IMR-90 (cell line): ENCODE measurements at regions not wholly inside any gene's neighbourhood (a gene's known extent, or its start where the extent isn't known, plus 50 kb on each side); places are given as distances from the start of the nearest gene placed in this dataset.

Experiments
- ATAC-seq: fragments of 200-7000 bp; cut with Tn5 transposase; 2 replicates; pipeline ENCODE4 v1.9.1; 2020; ENCODE audit warnings: low read depth, mild to moderate bottlenecking, moderate library complexity
- BruUV-seq: library from RNA; stranded (reverse); fragments of 400-500 nt; replicated peaks from 2 replicates; lab custom pipeline; 2021; lab: Mats Ljungman, UMichigan
- CTCF ChIA-PET: fragments of 300-600 bp; formaldehyde crosslinking; extraction: SDS; loops from one replicate; lab custom pipeline; 2021; ENCODE audit warnings: antibody characterized with exemption; lab: Yijun Ruan, JAX
- POLR2A ChIA-PET: fragments of 300-600 bp; sonication (Branson Sonifier 250); formaldehyde crosslinking; loops from one replicate; lab custom pipeline; 2022; ENCODE audit warnings: antibody characterized with exemption; ENCODE audit not compliant: unreplicated experiment; lab: Charles Lee
- DNase-seq: peaks from one replicate; pipeline ENCODE4 v3.0.0; 2013
- H2AFZ ChIP-seq: replicated peaks from 2 replicates; pipeline ENCODE3; 2013; ENCODE audit warnings: low read length, mild to moderate bottlenecking; ENCODE audit not compliant: poor library complexity
- H2AK5ac ChIP-seq: 2 replicates; pipeline ENCODE4 v1.6.1; 2013; ENCODE audit warnings: low read depth, low read length, inconsistent platforms
- H2AK9ac ChIP-seq: replicated peaks from 2 replicates; pipeline ENCODE3; 2013; ENCODE audit warnings: mild to moderate bottlenecking, low read depth, low read length, moderate library complexity; ENCODE audit not compliant: poor library complexity
- H2BK120ac ChIP-seq: 2 replicates; pipeline ENCODE4 v1.6.1; 2013; ENCODE audit warnings: low read depth, low read length, inconsistent platforms
- H2BK15ac ChIP-seq: 3 replicates; pipeline ENCODE4 v1.6.1; 2013; ENCODE audit warnings: low read depth, low read length, inconsistent platforms
- H2BK20ac ChIP-seq: 2 replicates; pipeline ENCODE4 v1.6.1; 2013; ENCODE audit warnings: low read depth, mild to moderate bottlenecking, inconsistent platforms, low read length, moderate library complexity
- H2BK5ac ChIP-seq: 2 replicates; pipeline ENCODE4 v1.6.1; 2013; ENCODE audit warnings: mild to moderate bottlenecking, low read depth, low read length, inconsistent platforms; ENCODE audit not compliant: poor library complexity, severe bottlenecking
- H3K14ac ChIP-seq: replicated peaks from 2 replicates; pipeline ENCODE4 v1.6.1; 2013; ENCODE audit warnings: low read depth, low read length, inconsistent platforms
- H3K18ac ChIP-seq: 2 replicates; pipeline ENCODE4 v1.6.1; 2013; ENCODE audit warnings: low read depth, low read length, control low read depth
- H3K23ac ChIP-seq: 2 replicates; pipeline ENCODE4 v1.6.1; 2013; ENCODE audit warnings: low read depth, low read length, inconsistent platforms
- H3K27ac ChIP-seq: 2 replicates; pipeline ENCODE4 v1.5.1; 2013; ENCODE audit warnings: mild to moderate bottlenecking, control low read depth, low read length; ENCODE audit not compliant: insufficient read depth
- H3K27me3 ChIP-seq: 2 replicates; pipeline ENCODE4 v1.6.1; 2013; ENCODE audit warnings: low read length; ENCODE audit not compliant: control insufficient read depth, insufficient read depth
- H3K36me3 ChIP-seq: 2 replicates; pipeline ENCODE4 v1.6.1; 2013; ENCODE audit warnings: low read length, mixed read lengths; ENCODE audit not compliant: control insufficient read depth, insufficient read depth
- H3K4ac ChIP-seq: 2 replicates; pipeline ENCODE4 v1.6.1; 2013; ENCODE audit warnings: low read depth, low read length, inconsistent platforms
- H3K4me1 ChIP-seq: 2 replicates; pipeline ENCODE4 v1.6.1; 2013; ENCODE audit warnings: low read length, mixed read lengths; ENCODE audit not compliant: control insufficient read depth, insufficient read depth
- H3K4me2 ChIP-seq: 2 replicates; pipeline ENCODE4 v1.6.1; 2013; ENCODE audit warnings: low read depth, mild to moderate bottlenecking, control low read depth, low read length, moderate library complexity
- H3K4me3 ChIP-seq: 2 replicates; pipeline ENCODE4 v1.5.1; 2013; ENCODE audit warnings: low read depth, mild to moderate bottlenecking, control low read depth, low read length, moderate library complexity; ENCODE audit not compliant: insufficient read depth
- H3K56ac ChIP-seq: 2 replicates; pipeline ENCODE4 v1.6.1; 2013; ENCODE audit warnings: low read length, inconsistent platforms; ENCODE audit not compliant: insufficient read depth; ENCODE audit errors: extremely low read depth
- H3K79me1 ChIP-seq, 2 experiments: 2 replicates each; pipeline ENCODE4 v1.6.1; 2013; ENCODE audit warnings: low read length in 2 of 2, inconsistent platforms in 1 of 2, low read depth in 1 of 2
- H3K9ac ChIP-seq: 2 replicates; pipeline ENCODE4 v1.6.1; 2013; ENCODE audit warnings: low read depth, low read length, control low read depth
- H3K9me1 ChIP-seq: 2 replicates; pipeline ENCODE4 v1.6.1; 2013; ENCODE audit warnings: low read length, inconsistent platforms; ENCODE audit not compliant: insufficient read depth
- H3K9me3 ChIP-seq: 2 replicates; pipeline ENCODE4 v1.6.1; 2013; ENCODE audit warnings: low read length; ENCODE audit not compliant: control insufficient read depth, insufficient read depth
- H4K20me1 ChIP-seq: 2 replicates; pipeline ENCODE4 v1.6.1; 2013; ENCODE audit warnings: low read length, inconsistent platforms; ENCODE audit not compliant: insufficient read depth
- H4K5ac ChIP-seq: 2 replicates; pipeline ENCODE4 v1.6.1; 2013; ENCODE audit warnings: mild to moderate bottlenecking, low read depth, low read length, control low read depth
- H4K8ac ChIP-seq, 2 experiments: 2 replicates each; pipeline ENCODE4 v1.6.1; 2013; ENCODE audit warnings: low read depth in 2 of 2, low read length in 2 of 2, control low read depth in 1 of 2, inconsistent platforms in 1 of 2
- H4K91ac ChIP-seq: 2 replicates; pipeline ENCODE4 v1.6.1; 2013; ENCODE audit warnings: low read depth, low read length, inconsistent platforms; ENCODE audit not compliant: insufficient read depth
- BHLHE40 ChIP-seq: fragments of 150-350 bp; IDR thresholded peaks from 2 replicates; pipeline ENCODE4 v1.6.1; 2016; ENCODE audit warnings: mild to moderate bottlenecking, low read depth, low read length
- CEBPB ChIP-seq: IDR thresholded peaks from 2 replicates; pipeline ENCODE4 v1.6.1; 2012; ENCODE audit warnings: low read depth, low read length, improper control_type of control experiment
- CHD1 ChIP-seq: IDR thresholded peaks from 2 replicates; pipeline ENCODE4 v1.6.1; 2012; ENCODE audit warnings: low read depth, low read length, improper control_type of control experiment
- ELK1 ChIP-seq: fragments of 150-350 bp; IDR thresholded peaks from 2 replicates; pipeline ENCODE4 v1.6.1; 2016; ENCODE audit warnings: low read depth, mild to moderate bottlenecking, low read length, moderate library complexity, borderline replicate concordance
- MXI1 ChIP-seq: IDR thresholded peaks from 2 replicates; pipeline ENCODE4 v1.6.1; 2012; ENCODE audit warnings: low read depth, mild to moderate bottlenecking, low read length, moderate library complexity, borderline replicate concordance
- NFE2L2 ChIP-seq: fragments of 150-350 bp; IDR thresholded peaks from 2 replicates; pipeline ENCODE4 v1.6.1; 2016; ENCODE audit warnings: low read depth, mild to moderate bottlenecking, low read length
- POLR2A ChIP-seq: IDR thresholded peaks from 2 replicates; pipeline ENCODE4 v1.6.1; 2012; ENCODE audit warnings: mild to moderate bottlenecking, low read depth, low read length
- RAD21 ChIP-seq: IDR thresholded peaks from 2 replicates; pipeline ENCODE4 v1.6.1; 2012; ENCODE audit warnings: low read length, improper control_type of control experiment
- RCOR1 ChIP-seq: IDR thresholded peaks from 2 replicates; pipeline ENCODE4 v1.6.1; 2012; ENCODE audit warnings: mild to moderate bottlenecking, low read length, improper control_type of control experiment; ENCODE audit not compliant: insufficient replicate concordance
- SMC3 ChIP-seq: fragments of 150-350 bp; IDR thresholded peaks from 2 replicates; pipeline ENCODE4 v1.6.1; 2016; ENCODE audit warnings: low read depth, mild to moderate bottlenecking, antibody characterized with exemption, low read length, moderate library complexity
- USF2 ChIP-seq: fragments of 150-350 bp; IDR thresholded peaks from 2 replicates; pipeline ENCODE4 v1.6.1; 2017; ENCODE audit warnings: mild to moderate bottlenecking, antibody characterized with exemption, low read length, low read depth
- WGBS, 2 experiments: methylation state at CpG; one replicate each; pipeline versions ENCODE4 v1.1.5 to v1.1.7; 2013; ENCODE audit warnings: missing lambda C conversion rate in 2 of 2; ENCODE audit not compliant: insufficient read length in 1 of 2; ENCODE audit errors: extremely low coverage in 2 of 2; 5-methylcytosine and 5-hydroxymethylcytosine counted together
- dilution Hi-C: fragments of 300-500 bp; cut with HindIII; formaldehyde crosslinking; loops from one replicate; pipeline ENCODE4 v1.14.3; 2018; ENCODE audit warnings: low sequenced_read_pairs; ENCODE audit not compliant: unreplicated experiment
- in situ Hi-C: fragments of 300-500 bp; cut with MboI; formaldehyde crosslinking; loops from 3 replicates; pipeline ENCODE4 v1.14.3; 2019; ENCODE audit warnings: low sequenced_read_pairs, inconsistent platforms, mixed read lengths
- intact Hi-C: fragments of 100-400 bp; cut with micrococcal nuclease; formaldehyde crosslinking; loops from 2 replicates; pipeline ENCODE4 v1.10.0; 2022

- intact Hi-C loops (no loop called here), dilution Hi-C loops (loop anchor here (25.0 kb wide), 1 partner anchor 1289 kb away; the partner anchor contains the start of gene PLPP3), in situ Hi-C loops (no loop called here)
- no peak overlapping the region for H3K4me2 ChIP-seq
- no peak overlapping the region for H3K9ac ChIP-seq
- H3K36me3 ChIP-seq: no peaks in the 10 kb centered on the region
- no peak overlapping the region for H4K91ac ChIP-seq
- no peak overlapping the region for H3K4ac ChIP-seq
- H2BK15ac ChIP-seq: no peak overlapping the region
- POLR2A ChIA-PET: no interaction called here
- H2BK5ac ChIP-seq: no peak overlapping the region
- BruUV-seq: no TSS peak
- no peak overlapping the region for H3K23ac ChIP-seq
- DNase-seq (no peak), ATAC-seq (no peak)
- H3K9me1 ChIP-seq: no peaks in the 10 kb centered on the region
- H3K27ac ChIP-seq: no peak overlapping the region
- no peak overlapping the region for H2BK20ac ChIP-seq
- 97% methylated on average over 5 of the region's 10 CpGs; no CpG with 5 or more reads in 1 of the 2 experiments for WGBS, 2 experiments
- TF ChIP-seq RCOR1 (no peak), CEBPB (no peak), MXI1 (no peak), CHD1 (no peak), BHLHE40 (no peak), ELK1 (no peak), NFE2L2 (no peak), USF2 (no peak), RAD21 (no peak), SMC3 (no peak), POLR2A (no peak)
- no peaks in the 10 kb centered on the region for H3K79me1 ChIP-seq
- CTCF ChIA-PET: no interaction called here
- H3K14ac ChIP-seq: no peak overlapping the region
- H2AFZ ChIP-seq: no peak overlapping the region
- no peak overlapping the region for H3K18ac ChIP-seq
- no peak overlapping the region for H2BK120ac ChIP-seq
- H3K4me3 ChIP-seq: no peak overlapping the region
- no peaks in the 10 kb centered on the region; the same call in 1 of the 2 replicates for H3K27me3 ChIP-seq
- H2AK9ac ChIP-seq: no peak overlapping the region
- peaks cover 2% of the 10 kb centered on the region; the same call in 1 of the 2 replicates for H3K9me3 ChIP-seq
- no peak overlapping the region for H4K8ac ChIP-seq
- no peak overlapping the region for H4K5ac ChIP-seq
- no peaks in the 10 kb centered on the region; the same call in 1 of the 2 replicates for H3K4me1 ChIP-seq
- H4K20me1 ChIP-seq: no peaks in the 10 kb centered on the region
- H2AK5ac ChIP-seq: no peak overlapping the region
- H3K56ac ChIP-seq: no peak overlapping the region
Observed at GRCh38 chr1:55298167-55298894, 83.2 kb upstream of the USP24 start.
